ENCODE measurements at regions not wholly inside any gene's neighbourhood (a gene's known extent, or its start where the extent isn't known, plus 50 kb on each side); places are given as distances from the start of the nearest gene placed in this dataset.

GRCh38 chr13:48761256-48761655, 107.5 kb downstream of the CYSLTR2 start:
- no peak for DNase-seq

GRCh38 chr13:48769107-48769704, 115.5 kb downstream of the CYSLTR2 start:
- peak; percentile 84 for DNase-seq

GRCh38 chr13:48770372-48770771, 116.6 kb downstream of the CYSLTR2 start:
- no peak for DNase-seq

- DNase-seq, result no peak
Observed at GRCh38 chr13:48772908-48773307, 119.2 kb downstream of the CYSLTR2 start.

GRCh38 chr13:48773531-48774275, 120.0 kb downstream of the CYSLTR2 start:
- DNase-seq, result no peak

GRCh38 chr13:48775285-48775684, 121.6 kb downstream of the CYSLTR2 start:
- no peak for DNase-seq

- DNase-seq, result peak; percentile 4
Observed at GRCh38 chr13:48775804-48776203, 122.1 kb downstream of the CYSLTR2 start.

- no peak for DNase-seq
Observed at GRCh38 chr13:48776401-48776800, 122.7 kb downstream of the CYSLTR2 start.

DNA sequence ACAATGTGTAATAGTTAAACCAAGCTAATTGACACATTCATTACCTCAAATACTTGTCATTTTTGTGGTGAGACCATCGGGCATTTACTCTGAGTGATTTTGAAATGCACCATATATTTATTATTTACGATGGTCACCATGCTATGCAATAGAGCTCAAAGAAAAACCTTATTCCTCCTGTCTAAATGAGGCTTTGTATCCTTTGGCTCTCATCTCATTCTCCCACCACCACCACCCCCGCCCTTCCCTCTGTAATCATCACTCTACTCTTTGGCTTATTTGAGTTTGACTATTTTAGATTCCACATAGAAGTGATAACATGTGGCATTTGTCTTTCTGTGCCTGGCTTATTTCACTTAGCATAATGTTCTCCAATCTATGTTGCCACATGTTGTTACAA, 124.9 kb downstream of the CYSLTR2 start:
- no peak for DNase-seq

GRCh38 chr13:48780713-48781341, 127.1 kb downstream of the CYSLTR2 start:
- no peak for DNase-seq

DNA sequence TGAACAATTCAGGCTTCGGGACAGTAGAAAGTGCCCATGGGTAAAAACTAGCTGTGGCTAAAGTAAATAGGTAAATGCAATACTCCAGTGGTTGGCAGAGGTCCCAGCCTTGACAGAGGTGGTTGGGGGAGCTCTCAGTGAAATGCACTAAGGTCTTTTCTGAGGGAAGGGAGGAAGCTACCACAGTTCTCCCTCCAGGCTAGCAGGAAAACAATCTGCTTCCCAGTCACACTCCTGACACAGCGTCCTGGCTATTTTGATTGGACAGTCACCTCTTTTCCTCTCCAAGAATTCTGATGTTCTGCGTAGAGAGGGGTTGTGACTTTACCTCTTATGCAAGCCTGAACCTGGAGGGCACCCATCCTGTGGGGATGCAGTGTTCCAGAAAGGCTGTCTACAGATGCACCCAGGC, 128.7 kb downstream of the CYSLTR2 start:
- no peak for DNase-seq

- peak; percentile 19 for DNase-seq
Observed at GRCh38 chr13:48783181-48783630, 129.5 kb downstream of the CYSLTR2 start.

- DNase-seq, result no peak
Observed at GRCh38 chr13:48783695-48784230, 130.0 kb downstream of the CYSLTR2 start.

DNA sequence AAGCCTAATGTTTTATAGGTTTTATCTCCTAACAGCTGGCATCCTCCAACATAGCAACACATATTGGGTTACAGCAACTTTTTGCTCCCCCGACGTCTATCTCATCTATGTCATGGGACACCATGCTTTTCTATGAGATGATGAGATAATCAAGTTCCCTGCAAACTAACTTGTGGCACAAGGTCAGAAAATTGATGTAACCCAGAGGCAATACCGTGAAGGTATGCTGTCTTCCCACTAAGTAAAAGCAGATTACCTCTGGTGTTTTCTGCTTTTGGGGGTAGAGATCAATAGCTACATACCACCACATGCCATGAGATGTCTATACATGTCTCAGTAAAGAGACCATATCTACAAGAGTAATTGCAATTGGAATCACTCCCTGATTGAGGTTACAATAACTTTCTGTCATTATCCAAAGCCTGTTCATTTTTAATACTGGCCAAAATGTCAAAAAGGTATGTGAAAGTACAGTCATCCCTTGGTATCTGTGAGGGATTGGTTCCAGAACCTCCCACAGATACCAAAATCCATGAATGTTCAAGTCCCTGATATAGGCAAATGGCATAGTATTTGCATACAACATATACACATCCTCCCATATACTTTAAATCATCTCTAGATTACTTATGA, 131.3 kb downstream of the CYSLTR2 start:
- DNase-seq, result no peak

- no peak for DNase-seq
Observed at GRCh38 chr13:48790199-48790598, 136.5 kb downstream of the CYSLTR2 start.

DNA sequence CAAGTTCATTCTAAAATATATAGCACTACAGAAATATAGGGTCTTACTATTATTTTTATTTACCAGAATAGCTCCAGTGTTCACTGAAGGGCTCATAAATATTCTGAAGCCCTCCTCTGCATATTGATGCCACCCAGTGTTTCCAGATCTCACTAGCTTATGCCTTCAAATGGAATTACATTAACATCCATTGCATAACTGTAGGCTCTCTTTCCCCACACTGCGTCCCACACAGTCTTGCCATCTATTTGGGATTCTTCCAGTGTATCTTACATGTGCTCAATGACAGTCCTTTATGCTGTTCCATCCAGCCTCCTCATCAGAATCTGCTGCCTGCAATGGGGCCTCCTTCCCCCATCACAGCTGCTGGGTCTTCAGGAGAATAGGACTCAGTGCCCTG, 137.2 kb downstream of the CYSLTR2 start:
- no peak for DNase-seq

DNA sequence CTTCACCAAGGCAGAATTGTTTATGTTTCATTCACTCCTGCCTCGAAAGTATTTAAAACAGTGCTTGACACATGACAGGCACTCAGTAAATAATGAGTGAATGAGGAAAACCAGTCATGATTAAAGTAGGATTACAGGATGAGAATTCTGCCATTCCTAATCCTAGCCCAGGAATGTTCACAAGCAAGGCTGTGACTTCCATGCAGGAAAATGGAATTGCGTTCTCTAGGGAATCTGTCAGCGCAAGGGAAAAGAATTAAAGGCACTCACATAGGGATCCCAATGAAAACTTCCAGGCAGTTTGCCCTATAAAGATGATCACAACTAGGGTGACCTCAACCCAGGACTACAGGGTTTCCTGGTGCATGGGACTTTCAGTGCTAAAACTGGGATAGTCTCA, 143.4 kb downstream of the CYSLTR2 start:
- no peak for DNase-seq

GRCh38 chr13:48797761-48798160, 144.0 kb downstream of the CYSLTR2 start:
- no peak for DNase-seq

GRCh38 chr13:48798180-48798579, 144.5 kb downstream of the CYSLTR2 start:
- no peak for DNase-seq

- DNase-seq, result no peak
Observed at GRCh38 chr13:48801255-48801654, 147.5 kb downstream of the CYSLTR2 start.

- DNase-seq, result peak; percentile 6
Observed at GRCh38 chr13:48804821-48805601, 151.3 kb downstream of the CYSLTR2 start.

GRCh38 chr13:48806522-48806921, 152.8 kb downstream of the CYSLTR2 start:
- DNase-seq, result no peak
